CD4-positive, alpha-beta T cell (primary cell): ENCODE measurements at regions not wholly inside any gene's neighbourhood (a gene's known extent, or its start where the extent isn't known, plus 50 kb on each side); places are given as distances from the start of the nearest gene placed in this dataset.

ENCODE experiments used
- ATAC-seq: fragments of 200-7000 bp; cut with Tn5 transposase; one replicate; pipeline ENCODE4 v1.10.0; 2022; ENCODE audit warnings: mild to moderate bottlenecking; ENCODE audit not compliant: poor library complexity
- CTCF ChIA-PET: fragments of 350-600 bp; sonication (Branson Sonifier 250); formaldehyde crosslinking; loops from one replicate; lab custom pipeline; 2021; ENCODE audit warnings: antibody characterized with exemption, inconsistent platforms; lab: Charles Lee
- POLR2A ChIA-PET: fragments of 350-600 bp; sonication (Branson Sonifier 250); formaldehyde crosslinking; loops from one replicate; lab custom pipeline; 2021; ENCODE audit warnings: antibody characterized with exemption, inconsistent platforms; lab: Charles Lee
- DNase-seq, 14 experiments: peaks; one replicate each; pipeline ENCODE4 v3.0.0-alpha.2; 2013 to 2020; ENCODE audit warnings: mixed read lengths in 2 of 14
- H3K27ac ChIP-seq, 2 donors: one replicate each; pipeline versions ENCODE4 v1.5.1 to v1.7.0; 2013; ENCODE audit warnings: low read length in 2 of 2, low read depth in 1 of 2, mild to moderate bottlenecking in 1 of 2
- H3K27me3 ChIP-seq, 2 experiments: 1 replicate in 1 of 2; 2 replicates in 1 of 2; pipeline versions ENCODE4 v1.6.1 to v1.7.0; 2013; ENCODE audit warnings: low read length in 2 of 2, control low read depth in 1 of 2, mild to moderate bottlenecking in 1 of 2, moderate library complexity in 1 of 2; ENCODE audit not compliant: insufficient read depth in 2 of 2, control insufficient read depth in 1 of 2
- H3K36me3 ChIP-seq: one replicate; pipeline ENCODE4 v1.6.1; 2013; ENCODE audit warnings: low read length, control low read depth; ENCODE audit not compliant: insufficient read depth
- H3K4me1 ChIP-seq: one replicate; pipeline ENCODE4 v1.6.1; 2013; ENCODE audit warnings: low read length, control low read depth; ENCODE audit not compliant: insufficient read depth
- H3K4me3 ChIP-seq: one replicate; pipeline ENCODE4 v1.5.1; 2013; ENCODE audit warnings: mild to moderate bottlenecking, low read length, moderate library complexity
- H3K9me3 ChIP-seq, 2 experiments: 1 replicate in 1 of 2; 2 replicates in 1 of 2; pipeline versions ENCODE4 v1.6.1 to v1.7.0; 2013; ENCODE audit warnings: low read length in 2 of 2, mild to moderate bottlenecking in 2 of 2, control low read depth in 1 of 2, moderate library complexity in 1 of 2; ENCODE audit not compliant: control insufficient read depth in 1 of 2, insufficient read depth in 1 of 2
- H3K27ac Mint-ChIP-seq: one replicate; pipeline ENCODE4 v1.8.0; 2020; ENCODE audit warnings: mixed read lengths
- H3K27me3 Mint-ChIP-seq: one replicate; pipeline ENCODE4 v1.8.0; 2021; ENCODE audit warnings: mixed read lengths
- H3K36me3 Mint-ChIP-seq: one replicate; pipeline ENCODE4 v1.8.0; 2021; ENCODE audit warnings: low read depth, mixed read lengths
- H3K4me1 Mint-ChIP-seq: one replicate; pipeline ENCODE4 v1.8.0; 2021; ENCODE audit warnings: low read depth, mixed read lengths
- H3K4me3 Mint-ChIP-seq: one replicate; pipeline ENCODE4 v1.8.0; 2020; ENCODE audit warnings: mild to moderate bottlenecking, mixed read lengths
- H3K9me3 Mint-ChIP-seq: one replicate; pipeline ENCODE4 v1.8.0; 2020; ENCODE audit warnings: mixed read lengths
- intact Hi-C, 2 experiments: fragments of 100-400 bp; cut with DNase I in 1 of 2; cut with micrococcal nuclease in 1 of 2; formaldehyde crosslinking; loops; one replicate each; pipeline versions ENCODE4 v1.15.1 to v1.9.0; 2023 to 2025; cut with DNase I, micrococcal nuclease
- TF ChIP-seq, protein P1 (sequence below): fragments of 200-600 bp; IDR thresholded peaks from one replicate; pipeline ENCODE4 v1.8.0; 2022; ENCODE audit warnings: antibody characterized with exemption, mild to moderate bottlenecking

DNA sequence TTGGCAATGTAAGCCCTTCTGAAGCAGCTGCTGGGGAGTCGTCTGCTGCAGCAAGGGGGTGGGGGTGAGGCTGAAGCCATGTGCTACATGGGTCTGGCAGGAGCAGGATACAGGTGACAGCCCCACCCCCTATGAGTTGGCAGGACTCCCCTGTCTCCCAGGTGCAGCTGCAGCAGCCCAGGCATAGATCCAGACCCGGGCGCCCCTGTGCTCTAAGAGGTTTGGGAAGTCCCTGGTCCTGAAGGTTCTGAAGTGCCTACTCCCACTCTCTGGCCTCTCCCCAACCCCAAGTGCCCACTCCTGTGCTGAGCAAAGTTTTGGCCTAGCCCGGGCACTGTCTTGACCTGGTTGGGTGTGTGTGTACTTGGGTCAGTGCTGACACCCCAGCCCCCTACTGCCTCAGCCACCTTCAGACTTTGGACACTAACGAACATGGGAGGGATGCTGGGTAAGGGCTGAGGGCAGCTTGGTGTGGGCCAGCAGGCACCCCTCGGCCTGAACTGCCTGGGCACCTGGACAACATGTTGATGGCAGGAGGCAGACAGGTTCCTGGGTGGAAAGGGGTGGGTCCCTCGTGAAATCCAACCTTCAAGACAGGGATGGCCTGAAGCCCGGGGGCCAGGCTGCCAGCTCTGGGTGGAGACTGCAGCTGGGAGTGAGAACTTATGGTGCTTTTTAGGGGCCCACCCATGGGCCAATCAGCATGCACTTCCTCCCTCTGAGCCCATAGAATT is 54.1 kb upstream of the SLITRK6 start:
- Mint-ChIP-seq H3K4me3 (no peak overlapping the region), H3K27ac (no peak overlapping the region), H3K27me3 (no peaks in the 10 kb centered on the region), H3K4me1 (no peaks in the 10 kb centered on the region), H3K36me3 (no peaks in the 10 kb centered on the region), H3K9me3 (peaks cover 13% of the 10 kb centered on the region)
- ChIA-PET CTCF (no interaction called here), POLR2A (no interaction called here)
- H3K9me3 ChIP-seq = peaks cover 0 to 22% of the 10 kb centered on the region in 2 experiments
- ATAC-seq (no peak), DNase-seq (peak in 1 of 14 experiments; percentile 6)
- H3K27ac ChIP-seq = no peak overlapping the region
- intact Hi-C loops = no loop called here
- TF ChIP-seq, protein P1, sequence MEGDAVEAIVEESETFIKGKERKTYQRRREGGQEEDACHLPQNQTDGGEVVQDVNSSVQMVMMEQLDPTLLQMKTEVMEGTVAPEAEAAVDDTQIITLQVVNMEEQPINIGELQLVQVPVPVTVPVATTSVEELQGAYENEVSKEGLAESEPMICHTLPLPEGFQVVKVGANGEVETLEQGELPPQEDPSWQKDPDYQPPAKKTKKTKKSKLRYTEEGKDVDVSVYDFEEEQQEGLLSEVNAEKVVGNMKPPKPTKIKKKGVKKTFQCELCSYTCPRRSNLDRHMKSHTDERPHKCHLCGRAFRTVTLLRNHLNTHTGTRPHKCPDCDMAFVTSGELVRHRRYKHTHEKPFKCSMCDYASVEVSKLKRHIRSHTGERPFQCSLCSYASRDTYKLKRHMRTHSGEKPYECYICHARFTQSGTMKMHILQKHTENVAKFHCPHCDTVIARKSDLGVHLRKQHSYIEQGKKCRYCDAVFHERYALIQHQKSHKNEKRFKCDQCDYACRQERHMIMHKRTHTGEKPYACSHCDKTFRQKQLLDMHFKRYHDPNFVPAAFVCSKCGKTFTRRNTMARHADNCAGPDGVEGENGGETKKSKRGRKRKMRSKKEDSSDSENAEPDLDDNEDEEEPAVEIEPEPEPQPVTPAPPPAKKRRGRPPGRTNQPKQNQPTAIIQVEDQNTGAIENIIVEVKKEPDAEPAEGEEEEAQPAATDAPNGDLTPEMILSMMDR = no peak
- no peak overlapping the region for H3K4me3 ChIP-seq
- no peaks in the 10 kb centered on the region for H3K4me1 ChIP-seq
- H3K27me3 ChIP-seq = no peaks in the 10 kb centered on the region
- H3K36me3 ChIP-seq = no peaks in the 10 kb centered on the region
